GM18520 (cell line): ENCODE measurements at regions not wholly inside any gene's neighbourhood (a gene's known extent, or its start where the extent isn't known, plus 50 kb on each side); places are given as distances from the start of the nearest gene placed in this dataset.

Experiments used
- ATAC-seq: cut with Tn5 transposase; IDR thresholded peaks from one replicate; pipeline ENCODE4 v1.9.1; 2021; ENCODE audit not compliant: unreplicated experiment

DNA sequence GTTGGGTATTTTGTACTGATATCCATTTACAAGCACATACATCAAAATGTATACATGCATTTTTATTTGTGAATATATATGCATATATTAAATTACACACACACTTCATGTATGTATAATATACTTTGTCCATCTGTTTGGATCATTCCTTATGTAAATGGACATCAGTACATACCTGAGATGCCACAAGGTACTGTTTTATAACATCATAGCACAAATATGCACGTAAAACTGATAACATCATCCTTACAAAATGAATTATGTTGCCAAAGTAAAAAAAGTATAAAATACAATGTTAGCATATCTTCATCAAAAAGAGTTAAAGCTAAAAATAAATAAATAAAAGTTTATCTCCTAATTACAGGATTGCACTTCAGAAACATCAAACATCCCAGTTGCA, 634.8 kb upstream of the UBE2E2 start:
- ATAC-seq, result no peak

DNA sequence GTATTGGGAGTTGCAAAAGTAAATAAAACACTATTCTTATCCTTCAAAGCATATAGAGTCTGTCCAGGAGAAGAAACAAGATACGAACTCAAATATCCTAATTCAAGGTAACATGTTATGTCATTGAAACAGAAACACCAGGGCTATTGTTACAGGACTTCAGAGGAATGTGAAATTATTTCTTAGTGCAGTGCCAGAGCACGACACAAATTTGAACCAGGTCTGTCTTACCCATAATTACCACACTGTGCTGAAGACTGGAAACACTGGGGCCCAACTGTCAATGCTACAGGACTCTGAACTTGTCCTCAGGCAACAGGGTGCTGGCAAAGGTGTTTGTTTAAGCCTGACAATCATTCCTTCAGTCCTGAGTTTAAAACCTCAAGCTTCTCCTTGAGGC, 633.6 kb upstream of the UBE2E2 start:
- ATAC-seq, result no peak

DNA sequence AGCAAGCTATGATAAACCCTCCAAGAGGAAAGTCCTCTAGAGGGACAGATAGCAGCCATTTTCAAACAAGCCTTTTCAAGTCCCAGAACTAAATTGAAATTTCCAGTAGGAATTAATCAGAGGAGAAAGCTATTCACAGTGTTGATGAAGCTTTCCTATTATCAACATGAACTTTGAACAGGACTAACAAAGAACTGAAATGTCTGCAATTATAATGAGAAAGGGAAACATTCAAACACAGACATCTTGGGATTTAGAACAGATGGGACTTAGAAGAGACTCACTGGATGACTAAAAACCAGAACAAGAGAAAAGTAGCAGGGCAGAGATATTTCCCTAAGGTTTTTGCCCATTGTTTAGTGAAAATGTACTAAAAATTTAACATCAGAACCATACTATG, 622.1 kb upstream of the UBE2E2 start:
- no peak for ATAC-seq

DNA sequence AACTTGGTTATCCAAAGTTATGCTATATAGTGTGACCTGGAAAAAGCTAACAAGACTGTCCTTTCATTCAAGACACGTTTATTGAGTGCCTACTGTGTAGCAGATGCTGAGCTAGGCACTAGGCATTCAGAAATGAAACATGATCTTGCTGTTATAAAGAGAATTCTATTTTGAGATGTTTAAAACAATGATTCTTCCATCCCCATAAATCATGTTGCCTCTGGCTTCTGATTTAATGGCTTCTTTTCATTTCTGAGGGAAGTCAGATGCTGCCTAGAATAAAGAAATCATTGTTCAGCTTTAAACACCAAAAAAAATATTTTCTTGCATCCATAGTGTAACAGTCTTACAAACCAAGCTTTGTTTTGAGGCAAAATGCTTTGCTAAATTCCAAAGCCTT, 620.9 kb upstream of the UBE2E2 start:
- ATAC-seq, result no peak

DNA sequence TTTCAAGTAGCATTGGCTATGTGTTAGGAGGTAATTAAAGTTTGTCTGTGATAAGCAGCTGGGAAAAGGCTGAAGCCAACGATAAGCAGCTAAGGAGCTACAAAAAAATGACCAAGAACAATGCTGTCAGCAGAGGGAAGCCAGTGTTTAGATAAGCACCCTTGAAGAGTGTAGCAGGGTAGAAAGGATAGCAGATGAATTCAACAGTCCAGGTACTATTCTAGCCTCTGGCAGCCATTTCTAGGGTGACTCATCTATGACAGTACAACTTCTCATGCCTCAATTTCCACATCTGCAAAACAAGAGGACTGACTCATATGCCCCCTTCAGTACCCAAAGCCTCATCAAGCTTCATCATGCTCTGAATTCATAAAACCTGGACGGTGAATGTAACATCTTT, 617.6 kb upstream of the UBE2E2 start:
- ATAC-seq, result no peak

DNA sequence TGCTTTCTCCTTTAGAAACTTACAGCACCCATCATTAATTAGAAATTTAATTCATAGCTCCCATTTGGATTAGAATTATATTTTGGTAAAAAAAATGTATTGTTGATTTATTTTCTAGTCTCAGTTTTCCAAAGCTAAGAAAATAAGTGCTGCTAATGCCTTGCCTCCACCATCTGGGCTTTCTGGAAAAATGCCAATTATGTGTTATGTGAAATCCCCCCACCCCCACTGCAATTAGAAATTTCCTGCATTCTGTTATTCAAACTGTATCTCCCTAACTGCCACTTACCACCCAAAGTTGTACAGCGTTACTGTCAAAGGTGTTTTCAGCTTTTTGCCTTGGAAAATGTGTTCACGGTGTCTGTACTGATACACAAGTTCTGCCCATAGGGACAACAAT, 617.2 kb upstream of the UBE2E2 start:
- ATAC-seq, result no peak

DNA sequence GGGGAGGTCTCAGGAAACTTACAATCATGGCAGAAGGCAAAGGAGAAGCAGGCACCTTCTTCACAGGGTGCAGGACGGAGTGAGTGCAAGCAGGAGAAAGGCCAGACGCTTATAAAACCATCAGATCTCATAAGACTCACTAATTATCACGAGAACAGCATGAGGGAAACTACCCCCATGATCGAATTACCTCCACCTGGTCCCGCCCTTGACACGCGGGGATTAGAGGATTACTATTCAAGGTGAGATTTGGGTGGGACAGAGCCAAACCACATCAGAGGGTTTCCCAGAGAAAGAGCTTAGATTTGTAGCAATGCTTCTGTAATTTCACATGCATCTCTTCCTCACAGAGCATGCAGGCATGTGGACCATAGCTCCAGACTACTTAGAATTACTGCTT, 615.7 kb upstream of the UBE2E2 start:
- ATAC-seq, result no peak

DNA sequence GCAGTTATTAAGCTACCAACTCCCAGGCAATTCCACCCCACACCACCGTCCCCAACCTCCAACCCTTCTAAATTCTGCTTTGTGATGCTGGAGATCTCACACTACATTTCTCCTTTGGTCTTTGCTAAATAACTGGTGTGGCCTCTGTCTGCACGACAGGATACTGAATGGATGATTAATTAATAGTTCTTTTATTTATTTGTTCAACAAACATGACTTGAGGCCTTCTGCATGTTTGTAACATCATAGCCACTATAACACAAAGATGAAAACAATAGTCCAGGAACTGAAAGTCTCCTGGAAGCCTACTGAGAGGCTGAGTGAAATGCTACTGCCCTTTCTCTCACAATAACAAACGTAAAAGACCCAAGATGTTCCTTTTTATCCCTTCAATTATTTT, 609.5 kb upstream of the UBE2E2 start:
- no peak for ATAC-seq

DNA sequence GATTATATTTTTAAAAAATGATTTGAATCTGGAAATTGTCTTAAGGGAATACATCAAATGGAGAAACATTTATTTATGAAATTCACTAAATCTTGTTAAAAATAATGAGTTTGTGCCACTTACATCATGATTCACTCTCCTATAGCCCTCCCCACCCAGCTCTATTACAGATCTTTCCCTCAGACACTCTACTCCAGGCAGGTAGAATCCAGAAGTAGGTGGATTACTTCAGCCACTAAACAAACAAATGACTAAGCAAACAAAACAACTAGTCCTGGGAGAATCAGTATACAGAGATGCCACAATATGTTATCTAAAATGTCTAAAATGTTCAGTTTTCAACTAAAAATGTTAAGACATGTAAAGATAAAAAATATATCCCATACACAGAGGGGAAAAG, 608.1 kb upstream of the UBE2E2 start:
- no peak for ATAC-seq

DNA sequence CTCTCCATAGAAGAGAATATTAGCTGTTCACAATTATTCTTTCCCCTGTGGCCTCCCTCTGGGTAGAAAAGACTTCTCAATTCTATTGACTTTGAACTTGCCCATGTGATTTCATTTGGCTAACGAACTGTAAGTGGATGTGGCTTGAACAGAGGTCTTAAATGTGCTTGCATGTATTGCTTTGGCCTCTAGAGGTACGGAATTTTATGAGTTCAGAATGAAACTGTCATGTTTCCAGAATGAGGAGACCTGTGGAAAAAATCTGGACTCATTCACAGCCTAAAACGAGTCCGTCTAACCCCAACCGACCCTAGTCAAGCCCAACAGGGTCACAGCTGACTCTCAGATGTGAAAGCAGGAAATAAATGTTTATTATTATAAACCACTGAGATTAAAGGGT, 596.7 kb upstream of the UBE2E2 start:
- no peak for ATAC-seq

DNA sequence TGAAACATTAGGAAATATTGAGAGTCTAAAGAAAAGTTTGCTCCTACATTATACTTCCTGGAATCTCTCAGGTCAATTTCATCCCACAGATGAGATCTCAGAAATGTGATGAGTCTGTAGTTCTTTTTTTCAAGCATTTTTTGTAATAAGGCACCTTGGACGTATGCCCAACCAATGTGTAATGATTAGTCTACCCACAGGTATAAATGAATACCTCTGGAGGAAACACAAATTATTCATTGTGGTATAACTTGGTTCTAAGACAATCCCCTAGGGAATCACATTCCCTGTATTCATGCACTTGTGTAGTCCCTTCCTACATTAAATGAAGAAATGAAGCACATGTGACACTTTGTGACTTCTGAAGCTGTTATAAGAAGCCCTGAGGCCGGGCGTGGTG, 596.2 kb upstream of the UBE2E2 start:
- ATAC-seq, result no peak

DNA sequence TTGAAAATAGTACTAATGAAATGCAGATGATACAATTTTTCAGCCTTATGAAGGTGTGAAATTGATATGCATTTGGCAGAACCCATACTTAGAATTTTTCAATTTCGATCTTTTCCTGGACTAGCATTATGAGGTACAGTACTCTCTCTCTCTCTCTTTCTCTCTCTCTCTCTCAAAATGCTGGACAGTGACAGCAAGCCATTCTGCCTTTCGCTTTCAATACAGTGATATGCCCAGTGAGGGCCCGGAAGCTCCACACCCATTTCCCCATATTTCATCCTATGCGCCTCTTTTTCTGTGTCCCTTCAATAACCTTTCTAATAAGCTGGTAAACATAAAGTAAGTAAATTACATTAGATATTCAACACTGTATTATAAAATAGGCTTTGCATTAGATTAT, 595.0 kb upstream of the UBE2E2 start:
- no peak for ATAC-seq

DNA sequence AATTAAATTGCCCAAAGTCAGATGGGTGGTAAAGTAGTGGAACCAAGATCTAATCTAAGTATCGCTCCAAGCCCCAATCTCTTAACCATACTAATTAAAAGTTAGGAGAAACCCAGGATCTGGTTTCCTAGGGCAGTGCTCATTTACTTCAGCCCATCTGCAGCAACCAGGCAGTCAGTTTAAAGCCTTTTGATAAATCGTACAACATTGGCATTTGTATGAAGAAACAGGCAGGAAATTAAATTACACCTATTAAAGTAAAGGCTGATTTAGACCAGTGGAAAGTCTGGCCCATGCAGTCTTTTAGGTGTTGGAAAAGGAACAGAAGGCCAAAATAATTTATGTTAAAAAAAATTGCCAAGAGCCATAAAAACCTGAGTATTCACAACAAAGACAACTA, 594.4 kb upstream of the UBE2E2 start:
- no peak for ATAC-seq

DNA sequence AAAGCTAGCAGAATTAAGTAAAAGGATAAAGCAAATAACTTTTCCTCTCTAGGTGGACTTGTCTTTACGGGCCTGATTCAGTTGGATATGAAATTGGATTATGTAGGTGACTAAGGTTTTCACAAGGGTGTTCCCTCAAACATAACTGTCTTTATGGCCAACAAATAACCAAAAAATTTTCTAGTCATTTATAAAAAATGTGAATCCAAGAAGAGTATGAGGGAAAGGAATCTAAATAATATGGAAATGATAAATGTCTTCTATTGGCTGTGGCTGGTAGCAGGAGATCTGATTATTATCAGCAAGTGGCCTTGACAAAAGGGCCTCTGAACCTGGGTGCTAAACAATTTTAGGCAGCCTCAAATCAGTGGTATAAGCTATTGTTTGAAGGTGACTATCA, 594.0 kb upstream of the UBE2E2 start:
- no peak for ATAC-seq

DNA sequence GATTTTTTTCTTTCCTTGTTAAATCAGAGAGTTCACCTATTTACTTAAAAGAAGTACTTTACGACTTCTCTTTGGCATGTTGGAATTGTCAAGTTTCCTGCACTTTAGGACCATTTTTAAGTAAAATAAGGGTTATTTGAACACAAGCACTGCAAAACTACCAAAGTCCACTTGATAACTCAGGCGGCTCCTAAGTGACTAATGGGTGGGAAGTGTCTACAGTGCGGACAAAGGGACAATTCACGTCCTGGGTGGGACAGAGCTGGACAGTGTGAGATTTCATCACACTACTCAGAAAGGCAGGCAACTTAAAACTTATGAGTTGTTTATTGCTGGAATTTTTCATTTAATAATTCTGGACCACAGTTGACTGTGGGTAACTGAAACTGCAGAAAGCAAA, 590.2 kb upstream of the UBE2E2 start:
- no peak for ATAC-seq

DNA sequence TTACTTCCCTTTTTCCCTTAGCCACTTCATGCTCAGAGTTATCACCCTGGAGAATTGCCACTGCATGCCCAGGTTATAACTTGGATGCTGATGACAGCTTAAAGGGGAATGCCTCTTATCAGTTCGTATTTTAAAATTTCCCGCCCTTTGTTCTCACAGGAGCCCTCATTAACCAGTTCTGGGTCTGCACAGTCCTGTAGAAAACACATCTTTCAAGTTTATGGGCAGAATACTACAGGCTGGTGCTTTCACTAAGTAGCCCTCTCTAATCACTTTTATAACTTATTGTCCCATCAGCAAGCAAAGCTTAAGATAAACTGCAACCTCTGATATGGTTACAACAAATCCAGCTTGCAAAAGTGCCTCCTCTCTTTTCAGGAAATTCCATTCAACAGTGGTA, 587.3 kb upstream of the UBE2E2 start:
- no peak for ATAC-seq

DNA sequence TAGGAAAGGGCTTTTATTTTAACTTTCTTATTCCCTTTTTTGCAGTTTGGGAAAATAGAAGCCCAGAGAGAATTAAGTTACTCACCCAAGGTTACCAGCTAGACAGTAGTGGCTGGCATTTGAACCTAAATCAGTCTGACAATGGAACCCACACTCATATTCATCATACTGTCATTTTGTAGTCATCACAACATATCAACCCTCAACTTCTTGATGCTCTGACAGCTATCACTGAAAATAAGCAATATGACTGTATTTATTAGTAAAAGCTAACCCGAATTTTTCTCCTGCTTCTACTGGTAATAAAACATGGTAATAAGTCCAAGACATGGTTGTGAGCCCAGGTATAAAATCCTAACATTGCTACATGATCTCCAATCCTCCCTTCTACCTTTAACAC, 585.8 kb upstream of the UBE2E2 start:
- ATAC-seq, result no peak

DNA sequence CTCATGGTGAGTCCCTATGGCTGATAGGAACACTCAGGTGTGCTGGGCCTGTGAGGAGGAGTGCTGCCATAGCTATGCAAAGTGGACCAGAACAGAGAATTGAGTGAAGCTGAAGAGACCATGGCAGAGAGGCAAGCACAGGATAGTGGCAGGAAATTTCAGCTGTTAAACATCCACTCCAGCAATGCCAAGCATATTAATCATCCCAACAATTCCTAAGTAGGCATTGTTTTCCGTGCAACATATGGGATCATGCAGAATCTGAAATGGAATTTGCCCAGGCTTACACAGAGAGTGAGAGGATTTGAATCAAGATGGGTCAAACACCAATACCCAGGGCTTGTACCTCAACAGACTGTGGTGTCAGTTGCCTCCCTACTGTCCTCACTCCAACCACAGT, 582.6 kb upstream of the UBE2E2 start:
- ATAC-seq, result no peak

DNA sequence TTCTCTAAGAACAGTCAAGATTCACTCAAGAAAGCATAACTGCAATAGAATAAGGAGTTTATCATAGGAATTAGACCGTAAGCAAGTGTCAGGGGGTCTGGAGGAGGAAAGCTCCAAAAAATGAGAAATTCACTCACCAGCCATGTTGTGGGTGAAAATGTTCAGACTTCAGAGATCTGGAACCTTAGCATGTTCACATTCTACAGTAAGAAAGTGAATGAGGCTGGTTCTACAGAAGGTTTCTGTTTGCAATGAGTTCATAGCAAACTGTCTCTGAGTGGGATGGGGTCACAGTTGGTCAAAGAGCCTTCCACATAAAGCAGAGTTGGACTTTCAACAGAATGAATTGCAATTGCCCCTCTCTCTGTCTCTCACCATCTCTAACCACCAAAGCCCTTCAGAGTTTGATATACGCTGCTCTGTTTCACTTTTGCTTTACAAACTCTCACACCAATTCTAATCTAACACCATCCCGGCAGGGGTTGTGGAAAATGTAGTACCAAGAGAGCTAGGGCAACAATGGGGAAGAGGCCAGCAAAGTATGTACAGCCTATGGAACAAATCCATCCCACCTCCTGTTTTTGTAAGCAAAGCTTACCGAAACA, 581.8 kb upstream of the UBE2E2 start:
- no peak for ATAC-seq

DNA sequence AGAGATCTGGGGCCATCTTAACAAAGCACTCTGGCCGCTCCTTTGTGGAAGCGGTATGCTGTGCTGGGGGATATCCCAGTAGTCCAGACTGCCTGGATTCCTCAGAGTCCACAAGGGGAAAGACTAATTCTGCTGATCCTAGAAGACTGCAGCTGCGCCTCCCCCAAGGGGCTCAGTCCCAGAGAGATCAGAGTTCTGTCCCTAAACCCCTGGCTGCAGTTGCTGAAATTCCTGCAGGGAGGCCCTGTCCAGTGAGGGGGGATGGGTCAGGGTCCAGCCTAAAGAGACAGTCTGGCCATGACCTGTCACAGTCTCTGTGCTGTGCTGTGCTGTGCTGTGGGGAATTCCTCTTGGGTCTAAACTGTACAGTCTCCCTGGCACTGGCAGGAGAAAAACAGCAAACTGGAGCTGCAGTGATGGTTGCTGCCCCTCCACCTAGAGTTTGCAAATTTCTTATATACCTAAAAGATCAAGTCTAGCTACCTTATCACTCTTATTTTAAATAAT, 575.1 kb upstream of the UBE2E2 start:
- ATAC-seq, result no peak

DNA sequence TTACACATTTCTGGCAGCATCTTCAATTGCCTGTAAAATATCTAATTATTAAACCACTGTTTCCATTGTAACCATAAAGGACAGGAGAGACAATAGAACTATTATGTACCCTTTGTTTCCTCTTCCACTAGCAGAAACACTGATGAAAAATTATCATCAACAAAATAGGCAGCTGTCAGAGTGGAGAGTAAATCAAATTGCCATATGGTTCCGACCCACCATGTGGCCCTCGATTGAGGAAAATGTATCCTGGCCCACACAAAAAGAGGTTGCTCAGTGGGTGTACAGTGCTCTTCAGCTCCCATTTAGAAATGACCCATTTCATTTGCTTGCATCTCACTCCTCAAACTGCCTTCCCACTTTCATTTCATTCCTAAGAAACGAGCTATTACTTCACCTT, 570.6 kb upstream of the UBE2E2 start:
- ATAC-seq, result no peak

DNA sequence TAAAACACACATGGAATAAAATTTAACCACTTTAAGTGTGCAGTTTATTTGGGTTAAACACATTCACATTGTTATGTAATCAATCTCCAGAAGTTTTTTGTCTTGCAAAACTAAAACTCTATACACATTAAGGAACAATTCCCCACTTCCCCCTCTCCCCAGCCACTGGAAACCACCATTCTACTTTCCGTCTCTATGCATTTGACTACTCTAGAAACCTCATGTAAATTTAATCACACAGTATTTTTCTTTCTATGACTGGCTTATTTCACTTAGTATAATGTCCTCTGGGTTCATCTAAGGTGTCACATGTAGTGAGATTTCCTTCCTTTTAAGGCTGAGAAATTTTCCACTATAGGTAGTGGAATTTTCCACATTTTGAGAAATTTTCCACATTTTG, 568.7 kb upstream of the UBE2E2 start:
- ATAC-seq, result no peak

DNA sequence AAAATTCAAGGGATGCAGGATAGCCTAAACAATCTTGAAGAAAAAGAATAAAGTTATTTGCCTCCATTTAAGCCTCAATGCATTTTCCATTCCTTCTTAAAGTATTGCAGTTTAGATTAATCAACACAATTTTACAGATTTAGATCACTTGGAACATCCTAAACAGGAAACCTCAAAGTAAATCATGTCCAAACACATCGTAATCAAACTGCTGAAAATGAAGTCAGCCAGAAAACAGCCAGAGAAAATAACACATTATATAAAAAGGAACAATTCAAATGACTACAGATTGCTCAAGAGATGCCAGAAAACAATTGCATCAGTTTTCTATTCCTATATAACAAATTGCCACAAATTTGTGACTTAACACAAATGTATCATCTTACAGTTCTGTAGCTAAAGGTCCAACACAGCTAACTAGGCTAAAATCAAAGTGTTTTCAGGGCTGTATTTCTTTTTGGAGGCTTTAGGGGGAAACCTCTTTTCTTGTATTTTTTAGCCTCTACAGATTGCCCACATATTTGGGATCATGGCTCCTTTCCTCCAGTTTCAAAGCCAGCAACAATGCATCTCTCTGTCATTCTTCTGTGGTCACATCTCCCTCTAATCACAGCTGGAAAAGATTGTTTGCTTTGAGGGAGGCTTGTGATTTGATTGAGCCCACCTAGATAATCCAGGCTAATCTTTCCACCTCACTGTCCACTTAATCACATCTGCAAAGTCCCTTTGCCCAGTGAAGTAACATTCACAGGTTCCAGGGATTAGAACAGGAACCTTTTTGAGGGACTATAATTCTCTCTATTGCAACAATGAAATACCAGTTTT, 543.3 kb upstream of the UBE2E2 start:
- ATAC-seq, result no peak
